H1 (cell line): ENCODE measurements at regions not wholly inside any gene's neighbourhood (a gene's known extent, or its start where the extent isn't known, plus 50 kb on each side); places are given as distances from the start of the nearest gene placed in this dataset.

Source experiments
- JUND ChIP-seq: IDR thresholded peaks from 2 replicates; pipeline ENCODE4 v1.6.1; 2011; ENCODE audit warnings: mild to moderate bottlenecking, improper control_type of control experiment, low read length
- SIX5 ChIP-seq: IDR thresholded peaks from 2 replicates; pipeline ENCODE4 v1.6.1; 2011; ENCODE audit warnings: mild to moderate bottlenecking, low read depth, low read length
- TF ChIP-seq, protein P1 (sequence below), 3 experiments: IDR thresholded peaks; 1 replicate in 2 of 3; 2 replicates in 1 of 3; pipeline versions ENCODE4 v1.5.1 to v1.6.1; 2011; ENCODE audit warnings: low read length in 3 of 3, mild to moderate bottlenecking in 3 of 3, inconsistent platforms in 2 of 3, low read depth in 1 of 3, moderate library complexity in 1 of 3; ENCODE audit not compliant: insufficient read depth in 1 of 3; ENCODE audit errors: control extremely low read depth in 1 of 3

DNA sequence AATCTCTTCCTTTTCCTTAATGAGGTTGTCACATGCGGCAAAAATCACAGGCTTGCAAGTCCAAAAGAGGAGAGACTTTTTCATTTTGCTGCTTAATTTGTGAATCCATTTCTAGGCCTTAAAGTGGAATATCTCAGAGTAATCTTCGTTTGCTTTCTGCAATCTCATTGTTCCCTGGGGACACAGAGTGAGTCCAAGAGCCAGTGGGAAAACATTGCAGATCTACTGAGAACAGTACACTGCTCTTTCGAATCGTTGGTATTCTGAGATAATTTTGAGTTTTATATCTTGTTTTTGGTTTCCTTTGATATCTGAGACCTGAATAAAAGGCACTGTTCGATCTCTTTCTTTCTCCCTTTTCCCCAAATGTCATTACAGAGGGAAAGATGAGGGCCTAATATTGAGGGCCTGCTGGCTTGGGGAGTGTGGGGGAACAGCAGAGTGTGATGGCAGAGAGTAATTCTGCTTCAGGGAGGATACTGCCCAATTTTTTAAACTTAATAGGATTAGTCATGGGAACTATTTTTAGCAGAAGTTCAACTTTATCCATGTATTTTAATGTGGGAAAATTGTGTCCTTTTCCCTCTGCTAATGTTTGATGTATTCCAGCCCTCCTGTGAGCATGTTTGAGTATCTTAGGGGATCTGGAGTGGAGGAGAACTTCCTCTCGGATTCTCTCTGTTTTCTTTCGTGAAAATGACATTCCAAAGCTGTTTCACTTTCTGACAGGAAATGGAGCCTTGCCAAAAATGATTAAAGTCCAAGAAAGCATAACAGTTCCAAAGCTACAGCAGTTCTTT lies 418.2 kb upstream of the ZEB2 start (continued):
- TF ChIP-seq, protein P1, sequence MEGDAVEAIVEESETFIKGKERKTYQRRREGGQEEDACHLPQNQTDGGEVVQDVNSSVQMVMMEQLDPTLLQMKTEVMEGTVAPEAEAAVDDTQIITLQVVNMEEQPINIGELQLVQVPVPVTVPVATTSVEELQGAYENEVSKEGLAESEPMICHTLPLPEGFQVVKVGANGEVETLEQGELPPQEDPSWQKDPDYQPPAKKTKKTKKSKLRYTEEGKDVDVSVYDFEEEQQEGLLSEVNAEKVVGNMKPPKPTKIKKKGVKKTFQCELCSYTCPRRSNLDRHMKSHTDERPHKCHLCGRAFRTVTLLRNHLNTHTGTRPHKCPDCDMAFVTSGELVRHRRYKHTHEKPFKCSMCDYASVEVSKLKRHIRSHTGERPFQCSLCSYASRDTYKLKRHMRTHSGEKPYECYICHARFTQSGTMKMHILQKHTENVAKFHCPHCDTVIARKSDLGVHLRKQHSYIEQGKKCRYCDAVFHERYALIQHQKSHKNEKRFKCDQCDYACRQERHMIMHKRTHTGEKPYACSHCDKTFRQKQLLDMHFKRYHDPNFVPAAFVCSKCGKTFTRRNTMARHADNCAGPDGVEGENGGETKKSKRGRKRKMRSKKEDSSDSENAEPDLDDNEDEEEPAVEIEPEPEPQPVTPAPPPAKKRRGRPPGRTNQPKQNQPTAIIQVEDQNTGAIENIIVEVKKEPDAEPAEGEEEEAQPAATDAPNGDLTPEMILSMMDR (IDR thresholded peaks at IDR 0.05; ENCODE audit: control extremely low read depth in 1 of 3, insufficient read depth in 1 of 3, low read depth in 1 of 3, low read length in 3 of 3) = no peak
- no peak for TF ChIP-seq JUND
- TF ChIP-seq SIX5 = no peak
